Right lobe of liver (tissue), 6 donors: ENCODE measurements at regions not wholly inside any gene's neighbourhood (a gene's known extent, or its start where the extent isn't known, plus 50 kb on each side); places are given as distances from the start of the nearest gene placed in this dataset.

Experiments
- ATAC-seq, 4 donors: fragments of 200-7000 bp; cut with Tn5 transposase; one replicate each; pipeline ENCODE4 v1.9.1; 2020; ENCODE audit warnings: mild to moderate bottlenecking in 4 of 4, moderate library complexity in 4 of 4
- DNase-seq, 3 donors: peaks; one replicate each; pipeline ENCODE4 v3.0.0-alpha.2; 2020
- H3K27ac ChIP-seq, 3 donors: fragments of 200-600 bp; one replicate each; pipeline ENCODE4 v1.8.0; 2022
- H3K27me3 ChIP-seq, 2 donors: fragments of 200-600 bp; one replicate each; pipeline ENCODE4 v1.8.0; 2022
- H3K36me3 ChIP-seq, 4 donors: fragments of 200-600 bp; sonication (generic) in 1 of 4; one replicate each; pipeline versions ENCODE4 v1.5.1 to v1.8.0; 2017 to 2022; ENCODE audit warnings: control low read depth in 1 of 4
- H3K4me1 ChIP-seq, 4 donors: fragments of 200-600 bp; sonication (generic) in 1 of 4; one replicate each; pipeline versions ENCODE4 v1.5.1 to v1.8.0; 2017 to 2022; ENCODE audit warnings: control low read depth in 1 of 4
- H3K4me3 ChIP-seq, 3 donors: fragments of 200-600 bp; one replicate each; pipeline ENCODE4 v1.8.0; 2022
- H3K9me3 ChIP-seq, 4 donors: fragments of 200-600 bp; sonication (generic) in 1 of 4; one replicate each; pipeline versions ENCODE4 v1.5.1 to v1.8.0; 2017 to 2022; ENCODE audit warnings: control low read depth in 1 of 4
- POLR2A ChIP-seq: fragments of 450-650 bp; IDR thresholded peaks from one replicate; pipeline ENCODE4 v1.6.1; 2017; ENCODE audit warnings: antibody characterized with exemption, mild to moderate bottlenecking
- WGBS: methylation state at CpG from one replicate; pipeline ENCODE4 v1.1.6; 2018; ENCODE audit warnings: low coverage, low lambda C conversion rate; ENCODE audit not compliant: insufficient coverage; ENCODE audit errors: missing lambda C conversion rate; 5-methylcytosine and 5-hydroxymethylcytosine counted together
- intact Hi-C, 2 donors: fragments of 100-400 bp; cut with DNase I; formaldehyde crosslinking; loops; one replicate each; pipeline versions ENCODE4 v1.11.2 to v1.14.1; 2022
- TF ChIP-seq, protein P1 (sequence below), 4 donors: fragments of 200-600 bp in 3 of 4; fragments of 450-650 bp in 1 of 4; IDR thresholded peaks; one replicate each; pipeline versions ENCODE4 v1.5.1 to v1.8.0; 2016 to 2022; ENCODE audit warnings: antibody characterized with exemption in 4 of 4, mild to moderate bottlenecking in 2 of 4
- donor health status: DM: no; HTN: yes; CAD: no.
- donor health status: DM: no; HTN: no; CAD: no.
- donor health status: DM: no; HTN: no; CAD: no.
- donor health status: DM: no; HTN: yes; CAD: no.
- donor health status: DM: no; HTN: yes; CAD: no.

- Histone ChIP-seq H3K4me3 (no peak overlapping the region), H3K9me3 (no peaks in the 10 kb centered on the region), H3K27me3 (no peaks in the 10 kb centered on the region), H3K36me3 (no peaks in the 10 kb centered on the region), H3K27ac (no peak overlapping the region), H3K4me1 (no peaks in the 10 kb centered on the region)
- DNase-seq (no peak), ATAC-seq (no peak)
- 59% methylated on average over 3 of the region's 4 CpGs for WGBS
- TF ChIP-seq, protein P1, sequence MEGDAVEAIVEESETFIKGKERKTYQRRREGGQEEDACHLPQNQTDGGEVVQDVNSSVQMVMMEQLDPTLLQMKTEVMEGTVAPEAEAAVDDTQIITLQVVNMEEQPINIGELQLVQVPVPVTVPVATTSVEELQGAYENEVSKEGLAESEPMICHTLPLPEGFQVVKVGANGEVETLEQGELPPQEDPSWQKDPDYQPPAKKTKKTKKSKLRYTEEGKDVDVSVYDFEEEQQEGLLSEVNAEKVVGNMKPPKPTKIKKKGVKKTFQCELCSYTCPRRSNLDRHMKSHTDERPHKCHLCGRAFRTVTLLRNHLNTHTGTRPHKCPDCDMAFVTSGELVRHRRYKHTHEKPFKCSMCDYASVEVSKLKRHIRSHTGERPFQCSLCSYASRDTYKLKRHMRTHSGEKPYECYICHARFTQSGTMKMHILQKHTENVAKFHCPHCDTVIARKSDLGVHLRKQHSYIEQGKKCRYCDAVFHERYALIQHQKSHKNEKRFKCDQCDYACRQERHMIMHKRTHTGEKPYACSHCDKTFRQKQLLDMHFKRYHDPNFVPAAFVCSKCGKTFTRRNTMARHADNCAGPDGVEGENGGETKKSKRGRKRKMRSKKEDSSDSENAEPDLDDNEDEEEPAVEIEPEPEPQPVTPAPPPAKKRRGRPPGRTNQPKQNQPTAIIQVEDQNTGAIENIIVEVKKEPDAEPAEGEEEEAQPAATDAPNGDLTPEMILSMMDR (IDR thresholded peaks at IDR 0.05): no peak
- TF ChIP-seq POLR2A: no peak
- intact Hi-C loops: no loop called here
These were observed 162.6 kb downstream of the PRKX start for GRCh38 chrX:3550871-3551270.

DNA sequence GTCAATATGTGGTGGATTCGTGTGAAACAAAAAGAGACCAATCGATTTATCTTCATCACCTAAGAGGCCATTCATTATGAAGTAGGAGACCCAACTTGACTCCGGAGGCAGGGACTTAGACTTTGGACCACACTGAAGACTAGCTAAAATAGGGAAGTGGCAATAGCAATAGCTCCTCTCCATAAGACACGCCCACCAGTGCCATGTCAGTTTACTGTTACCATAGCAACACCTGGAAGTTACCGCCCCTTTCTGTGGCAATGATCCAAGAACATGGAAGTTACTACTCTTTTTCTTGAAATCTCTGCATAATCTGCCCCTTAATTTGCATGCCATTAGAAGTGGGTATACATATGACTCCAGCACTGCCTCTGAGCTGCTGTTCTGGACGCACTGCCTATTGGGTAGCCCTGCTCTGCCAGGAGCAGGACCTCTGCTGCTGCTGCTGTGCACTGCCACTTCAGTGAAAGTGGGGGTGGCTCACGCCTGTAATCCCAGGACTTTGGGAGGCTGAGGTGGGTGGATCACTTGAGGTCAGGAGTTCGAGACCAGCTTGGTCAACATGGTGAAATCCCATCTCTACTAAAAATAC is 163.2 kb downstream of the PRKX start:
- DNase-seq (no peak), ATAC-seq (no peak)
- no peak overlapping the region for H3K27ac ChIP-seq
- H3K4me1 ChIP-seq: no peaks in the 10 kb centered on the region
- no peaks in the 10 kb centered on the region for H3K27me3 ChIP-seq
- intact Hi-C loops: no loop called here
- 61% methylated on average over 7 of the region's 8 CpGs for WGBS
- no peak overlapping the region for H3K4me3 ChIP-seq
- H3K36me3 ChIP-seq: no peaks in the 10 kb centered on the region
- TF ChIP-seq, protein P1 (IDR thresholded peaks at IDR 0.05): no peak
- no peak for TF ChIP-seq POLR2A
- H3K9me3 ChIP-seq: no peaks in the 10 kb centered on the region

GRCh38 chrX:3549411-3549911 is 164.0 kb downstream of the PRKX start:
- no peak for DNase-seq
- ATAC-seq: peak in 1 of 4 donors; percentile 56
- Histone ChIP-seq H3K4me3 (no peak overlapping the region), H3K4me1 (no peaks in the 10 kb centered on the region), H3K27me3 (no peaks in the 10 kb centered on the region), H3K36me3 (no peaks in the 10 kb centered on the region), H3K27ac (no peak overlapping the region), H3K9me3 (no peaks in the 10 kb centered on the region)
- intact Hi-C loops: no loop called here
- 55% methylated on average over 7 of the region's 13 CpGs for WGBS
- TF ChIP-seq, protein P1 (IDR thresholded peaks at IDR 0.05): no peak
- TF ChIP-seq POLR2A: no peak

GRCh38 chrX:3548765-3549391 is 164.6 kb downstream of the PRKX start:
- H3K27ac ChIP-seq: no peak overlapping the region
- ATAC-seq (peak; percentile 27 to 61 (median 50)), DNase-seq (no peak)
- no peaks in the 10 kb centered on the region for H3K36me3 ChIP-seq
- no peak for TF ChIP-seq POLR2A
- TF ChIP-seq, protein P1 (IDR thresholded peaks at IDR 0.05): peak in 3 of 4 donors; percentile 13 to 21 (median 17)
- H3K4me3 ChIP-seq: no peak overlapping the region
- H3K9me3 ChIP-seq: no peaks in the 10 kb centered on the region
- no peaks in the 10 kb centered on the region for H3K27me3 ChIP-seq
- no peaks in the 10 kb centered on the region for H3K4me1 ChIP-seq
- intact Hi-C loops: no loop called here
- WGBS: 28% methylated on average over 15 of the region's 15 CpGs
